Panc1 (cell line): ENCODE measurements at regions not wholly inside any gene's neighbourhood (a gene's known extent, or its start where the extent isn't known, plus 50 kb on each side); places are given as distances from the start of the nearest gene placed in this dataset.

Experiments
- ATAC-seq: fragments of 200-7000 bp; cut with Tn5 transposase; 2 replicates; pipeline ENCODE4 v1.9.1; 2020; ENCODE audit warnings: mild to moderate bottlenecking, moderate library complexity
- BruUV-seq: library from RNA; stranded (reverse); fragments of 400-500 nt; replicated peaks from 2 replicates; lab custom pipeline; 2021; lab: Mats Ljungman, UMichigan
- CTCF ChIA-PET: fragments of 300-600 bp; sonication (Branson Sonifier 250); formaldehyde crosslinking; loops from one replicate; lab custom pipeline; 2022; ENCODE audit warnings: antibody characterized with exemption; lab: Charles Lee
- POLR2A ChIA-PET: fragments of 300-600 bp; sonication (Branson Sonifier 250); formaldehyde crosslinking; loops from one replicate; lab custom pipeline; 2022; ENCODE audit warnings: antibody characterized with exemption; lab: Charles Lee
- DNase-seq: peaks from one replicate; pipeline ENCODE4 v3.0.0-alpha.2; 2010; ENCODE audit warnings: low read depth, low spot score
- H3K27ac ChIP-seq: 2 replicates; pipeline ENCODE4 v1.5.1; 2011; ENCODE audit warnings: mild to moderate bottlenecking, low read length, inconsistent platforms
- H3K27me3 ChIP-seq: fragments of 200-500 bp; sonication (Bioruptor generic); 2 replicates; pipeline ENCODE4 v1.6.0; 2014; ENCODE audit warnings: low read length, inconsistent platforms; ENCODE audit not compliant: control insufficient read depth, insufficient read depth
- H3K36me3 ChIP-seq: fragments of 200-500 bp; sonication (Bioruptor generic); 2 replicates; pipeline ENCODE4 v1.5.1; 2014; ENCODE audit warnings: inconsistent platforms, mild to moderate bottlenecking, low read length, moderate library complexity; ENCODE audit not compliant: control insufficient read depth, insufficient read depth
- H3K4me1 ChIP-seq: 2 replicates; pipeline ENCODE4 v1.5.1; 2011; ENCODE audit warnings: inconsistent platforms, mild to moderate bottlenecking, low read length, moderate library complexity; ENCODE audit not compliant: control insufficient read depth, insufficient read depth
- H3K4me3 ChIP-seq, 2 experiments: 2 replicates each; pipeline ENCODE4 v1.5.1; 2011 to 2012; ENCODE audit warnings: low read depth in 2 of 2, low read length in 2 of 2, mild to moderate bottlenecking in 2 of 2, inconsistent platforms in 1 of 2, moderate library complexity in 1 of 2
- H3K9me3 ChIP-seq: fragments of 200-500 bp; sonication (Bioruptor generic); 2 replicates; pipeline ENCODE4 v1.5.1; 2014; ENCODE audit warnings: low read depth, mild to moderate bottlenecking, inconsistent platforms, low read length, moderate library complexity; ENCODE audit not compliant: control insufficient read depth, insufficient read depth
- CTCF ChIP-seq: fragments of 450-650 bp; IDR thresholded peaks from 2 replicates; pipeline ENCODE4 v1.5.1; 2017; ENCODE audit warnings: mild to moderate bottlenecking
- POLR2AphosphoS5 ChIP-seq: IDR thresholded peaks from 2 replicates; pipeline ENCODE4 v1.6.1; 2012; ENCODE audit warnings: mild to moderate bottlenecking, low read depth, low read length, moderate library complexity
- REST ChIP-seq, 2 experiments: IDR thresholded peaks; 2 replicates each; pipeline ENCODE4 v1.6.1; 2011 to 2012; ENCODE audit warnings: low read depth in 2 of 2, control low read depth in 1 of 2, low read length in 1 of 2, mild to moderate bottlenecking in 1 of 2, moderate library complexity in 1 of 2; ENCODE audit not compliant: insufficient read depth in 1 of 2
- SIN3A ChIP-seq: IDR thresholded peaks from 2 replicates; pipeline ENCODE4 v1.6.1; 2012; ENCODE audit warnings: low read depth, mild to moderate bottlenecking, low read length, moderate library complexity, borderline replicate concordance; ENCODE audit not compliant: insufficient read depth
- TCF7L2 ChIP-seq: IDR thresholded peaks from 2 replicates; pipeline ENCODE4 v1.6.1; 2011; ENCODE audit warnings: mild to moderate bottlenecking, low read depth, low read length, inconsistent platforms
- in situ Hi-C: cut with HindIII; loops from 2 replicates; pipeline ENCODE4 v1.10.0; 2016; ENCODE audit warnings: low sequenced_read_pairs, low pct_unique_long_range_greater_than_20kb
- intact Hi-C: fragments of 100-400 bp; cut with micrococcal nuclease; formaldehyde crosslinking; loops from one replicate; pipeline ENCODE4 v1.10.0; 2022; ENCODE audit not compliant: unreplicated experiment

GRCh38 chr6:48611332-48611731, 500.3 kb upstream of the PTCHD4 start:
- no peak for ATAC-seq
- ChIA-PET POLR2A (no interaction called here), CTCF (no interaction called here)
- BruUV-seq: no TSS peak
- no peaks in the 10 kb centered on the region for H3K36me3 ChIP-seq
- no peaks in the 10 kb centered on the region for H3K9me3 ChIP-seq
- H3K4me1 ChIP-seq: no peaks in the 10 kb centered on the region
- H3K27ac ChIP-seq: no peak overlapping the region
- intact Hi-C loops (no loop called here), in situ Hi-C loops (no loop called here)
- no peak overlapping the region for H3K4me3 ChIP-seq
- H3K27me3 ChIP-seq: no peaks in the 10 kb centered on the region
- TF ChIP-seq TCF7L2 (no peak), REST (IDR thresholded peaks at IDR 0.05; ENCODE audit: insufficient read depth in 1 of 2, low read depth in 2 of 2, low read length in 1 of 2) (no peak), POLR2AphosphoS5 (no peak), CTCF (no peak)
- DNase-seq: no peak

GRCh38 chr6:48610846-48611245, 499.8 kb upstream of the PTCHD4 start:
- no peak for TF ChIP-seq REST (IDR thresholded peaks at IDR 0.05; ENCODE audit: insufficient read depth in 1 of 2, low read depth in 2 of 2, low read length in 1 of 2)
- TF ChIP-seq TCF7L2: no peak
- no peak for TF ChIP-seq CTCF
- TF ChIP-seq SIN3A: no peak
- TF ChIP-seq POLR2AphosphoS5: no peak
- intact Hi-C loops: no loop called here
- H3K27ac ChIP-seq: no peak overlapping the region
- no peaks in the 10 kb centered on the region for H3K9me3 ChIP-seq
- in situ Hi-C loops: no loop called here
- H3K4me3 ChIP-seq: no peak overlapping the region
- no peaks in the 10 kb centered on the region for H3K36me3 ChIP-seq
- no TSS peak for BruUV-seq
- H3K4me1 ChIP-seq: no peaks in the 10 kb centered on the region
- ChIA-PET CTCF (no interaction called here), POLR2A (no interaction called here)
- no peaks in the 10 kb centered on the region for H3K27me3 ChIP-seq
- ATAC-seq (no peak), DNase-seq (no peak)
